ENCODE measurements at regions not wholly inside any gene's neighbourhood (a gene's known extent, or its start where the extent isn't known, plus 50 kb on each side); places are given as distances from the start of the nearest gene placed in this dataset.
A peak's percentile ranks its signal among the peaks of the same experiment; 100 is the strongest.

DNA sequence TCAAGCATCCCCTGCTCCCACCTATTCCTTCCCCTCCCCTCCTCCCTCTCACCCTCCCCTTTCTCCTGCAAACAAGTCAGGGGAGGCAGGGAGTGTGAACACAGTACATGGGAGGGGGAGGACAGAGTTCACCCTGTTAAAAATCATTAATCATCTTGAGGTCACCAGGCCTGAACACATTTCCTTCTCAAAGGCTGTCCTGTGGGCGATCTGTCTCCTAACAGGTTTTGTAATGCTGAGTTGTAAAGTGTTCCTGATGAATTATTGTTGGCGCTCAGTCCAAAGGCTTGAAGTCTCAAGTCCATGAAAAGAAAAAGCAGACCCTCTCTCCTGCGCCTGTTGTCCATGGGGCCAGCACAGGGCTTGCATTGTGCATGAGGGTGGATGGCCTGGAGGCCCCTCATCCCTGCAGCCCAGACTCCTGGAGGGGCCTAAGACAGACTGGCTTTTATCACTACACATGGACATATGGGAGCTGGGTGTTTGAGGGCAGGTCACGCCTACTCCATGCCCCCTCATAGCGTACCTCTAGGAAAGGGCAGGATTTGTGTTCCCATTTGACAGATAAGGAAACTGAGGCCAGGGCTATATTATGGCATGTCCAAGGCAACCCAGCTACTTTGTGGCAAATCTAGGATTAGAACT is 189.1 kb downstream of the RAB28 start:
- Histone ChIP-seq H3K27me3 (ENCODE audit: control insufficient read depth in 3 of 3, insufficient read depth in 3 of 3, low read length in 3 of 3) (no peaks in the 10 kb centered on the region), H3K27ac (ENCODE audit: low read depth in 1 of 3, low read length in 2 of 3) (peak overlapping the region in 1 of 3 donors; percentile 47), H3K36me3 (ENCODE audit: control insufficient read depth in 3 of 3, insufficient read depth in 2 of 3, low read depth in 1 of 3, low read length in 3 of 3) (peaks cover 0 to 5% (median 0%) of the 10 kb centered on the region in 3 donors), H3K4me3 (ENCODE audit: low read depth in 1 of 3, low read length in 3 of 3) (no peak overlapping the region), H3K9me3 (ENCODE audit: control insufficient read depth in 2 of 2, insufficient read depth in 1 of 2, low read depth in 1 of 2, low read length in 1 of 2) (peaks cover 0 to 21% of the 10 kb centered on the region in 2 donors), H3K4me1 (ENCODE audit: control insufficient read depth in 3 of 3, insufficient read depth in 2 of 3, low read depth in 1 of 3, low read length in 2 of 3) (peaks cover 0 to 11% (median 0%) of the 10 kb centered on the region in 3 donors)
- no peak for FAIRE-seq
- WGBS, 3 donors, result 46 to 61% (median 51%) methylated on average over 5 of the region's 5 CpGs
- peak; percentile 58 to 87 for DNase-seq

DNA sequence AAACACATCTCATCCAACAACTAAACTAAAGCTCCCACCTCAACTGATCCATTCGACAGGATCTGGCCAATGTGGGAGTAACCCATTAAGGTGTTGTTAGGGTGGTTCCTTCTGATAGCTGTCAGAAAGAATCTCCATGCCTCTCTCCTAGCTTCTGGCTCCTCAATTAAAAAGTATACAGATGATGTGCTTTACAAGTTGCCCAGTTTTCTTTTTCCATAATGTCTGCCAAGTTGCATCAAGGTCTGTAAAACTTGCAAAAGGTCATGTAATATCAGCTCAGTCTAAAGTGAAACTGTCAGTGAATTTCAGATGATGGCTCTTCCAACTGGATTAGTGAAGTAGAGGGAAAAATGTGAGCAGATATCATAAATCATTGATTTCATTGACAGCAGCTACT is 191.8 kb downstream of the RAB28 start:
- WGBS, 3 donors, result 70 to 80% (median 76%) methylated on average over 1 of the region's 1 CpG
- FAIRE-seq (no peak), DNase-seq (peak in 1 of 2 donors; percentile 15)
- Histone ChIP-seq H3K36me3 (ENCODE audit: control insufficient read depth in 3 of 3, insufficient read depth in 2 of 3, low read depth in 1 of 3, low read length in 3 of 3) (peaks cover 0 to 5% (median 0%) of the 10 kb centered on the region in 3 donors), H3K4me3 (ENCODE audit: low read depth in 1 of 3, low read length in 3 of 3) (no peak overlapping the region), H3K4me1 (ENCODE audit: control insufficient read depth in 3 of 3, insufficient read depth in 2 of 3, low read depth in 1 of 3, low read length in 2 of 3) (peaks cover 0 to 11% (median 0%) of the 10 kb centered on the region in 3 donors), H3K27me3 (ENCODE audit: control insufficient read depth in 3 of 3, insufficient read depth in 3 of 3, low read length in 3 of 3) (no peaks in the 10 kb centered on the region), H3K27ac (ENCODE audit: low read depth in 1 of 3, low read length in 2 of 3) (no peak overlapping the region), H3K9me3 (ENCODE audit: control insufficient read depth in 2 of 2, insufficient read depth in 1 of 2, low read depth in 1 of 2, low read length in 1 of 2) (peaks cover 0 to 19% of the 10 kb centered on the region in 2 donors)

DNA sequence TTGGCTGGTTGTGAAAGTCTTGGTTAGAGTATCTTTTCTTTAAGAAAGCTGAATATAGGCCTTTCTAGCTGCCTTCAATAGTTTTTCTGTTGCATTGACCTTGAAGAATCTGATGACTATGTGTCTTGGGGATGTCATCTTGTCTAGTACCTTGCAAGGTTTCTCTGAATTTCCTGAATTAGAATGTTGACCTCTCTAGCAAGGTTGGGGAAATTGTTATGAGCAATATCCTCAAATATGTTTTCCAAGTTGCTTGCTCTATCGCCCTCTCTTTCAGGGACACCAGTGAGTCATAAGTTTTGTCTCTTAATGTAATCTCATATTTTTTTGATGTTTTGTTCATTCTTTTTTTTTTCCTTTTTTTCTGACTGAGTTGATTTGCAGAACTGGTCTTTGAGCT is 194.7 kb downstream of the RAB28 start:
- WGBS, 3 donors, result 83 to 90% (median 88%) methylated on average over 1 of the region's 1 CpG
- Histone ChIP-seq H3K36me3 (ENCODE audit: control insufficient read depth in 3 of 3, insufficient read depth in 2 of 3, low read depth in 1 of 3, low read length in 3 of 3) (peaks cover 0 to 5% (median 0%) of the 10 kb centered on the region in 3 donors), H3K4me3 (ENCODE audit: low read depth in 1 of 3, low read length in 3 of 3) (no peak overlapping the region)

DNA sequence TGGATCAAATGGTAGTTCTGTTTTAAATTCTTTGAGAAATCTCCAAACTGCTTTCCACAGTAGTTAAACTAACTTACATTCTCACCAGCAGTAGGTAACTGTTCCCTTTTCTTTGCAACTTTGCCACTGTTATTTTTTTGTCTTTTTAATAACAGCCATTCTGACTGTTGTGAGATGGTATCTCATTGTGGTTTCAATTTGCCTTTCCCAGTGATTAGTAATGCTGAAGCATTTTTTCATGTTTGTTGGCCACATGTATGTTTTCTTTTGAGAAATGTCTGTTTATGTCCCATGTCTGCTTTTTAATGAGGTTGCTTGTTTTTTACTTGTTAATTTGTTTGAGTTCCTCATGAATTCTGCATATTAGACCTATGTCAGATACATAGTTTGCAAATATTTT is 198.8 kb downstream of the RAB28 start:
- peaks cover 0 to 2% of the 10 kb centered on the region in 2 donors for H3K9me3 ChIP-seq (ENCODE audit: control insufficient read depth in 2 of 2, insufficient read depth in 1 of 2, low read depth in 1 of 2, low read length in 1 of 2)
- FAIRE-seq, result no peak
- no peak overlapping the region for H3K27ac ChIP-seq (ENCODE audit: low read depth in 1 of 3, low read length in 2 of 3)
- H3K36me3 ChIP-seq (ENCODE audit: control insufficient read depth in 3 of 3, insufficient read depth in 2 of 3, low read depth in 1 of 3, low read length in 3 of 3), result no peaks in the 10 kb centered on the region
- H3K27me3 ChIP-seq (ENCODE audit: control insufficient read depth in 3 of 3, insufficient read depth in 3 of 3, low read length in 3 of 3), result no peaks in the 10 kb centered on the region
- no peak for DNase-seq
- no peak overlapping the region for H3K4me3 ChIP-seq (ENCODE audit: low read depth in 1 of 3, low read length in 3 of 3)
- no peaks in the 10 kb centered on the region for H3K4me1 ChIP-seq (ENCODE audit: control insufficient read depth in 3 of 3, insufficient read depth in 2 of 3, low read depth in 1 of 3, low read length in 2 of 3)

More for the DNA sequence above, 194.7 kb downstream of the RAB28 start:
- Histone ChIP-seq H3K4me1 (ENCODE audit: control insufficient read depth in 3 of 3, insufficient read depth in 2 of 3, low read depth in 1 of 3, low read length in 2 of 3) (no peaks in the 10 kb centered on the region), H3K27ac (ENCODE audit: low read depth in 1 of 3, low read length in 2 of 3) (no peak overlapping the region), H3K9me3 (ENCODE audit: control insufficient read depth in 2 of 2, insufficient read depth in 1 of 2, low read depth in 1 of 2, low read length in 1 of 2) (peaks cover 0 to 12% of the 10 kb centered on the region in 2 donors), H3K27me3 (ENCODE audit: control insufficient read depth in 3 of 3, insufficient read depth in 3 of 3, low read length in 3 of 3) (no peaks in the 10 kb centered on the region)
- FAIRE-seq (no peak), DNase-seq (no peak)

DNA sequence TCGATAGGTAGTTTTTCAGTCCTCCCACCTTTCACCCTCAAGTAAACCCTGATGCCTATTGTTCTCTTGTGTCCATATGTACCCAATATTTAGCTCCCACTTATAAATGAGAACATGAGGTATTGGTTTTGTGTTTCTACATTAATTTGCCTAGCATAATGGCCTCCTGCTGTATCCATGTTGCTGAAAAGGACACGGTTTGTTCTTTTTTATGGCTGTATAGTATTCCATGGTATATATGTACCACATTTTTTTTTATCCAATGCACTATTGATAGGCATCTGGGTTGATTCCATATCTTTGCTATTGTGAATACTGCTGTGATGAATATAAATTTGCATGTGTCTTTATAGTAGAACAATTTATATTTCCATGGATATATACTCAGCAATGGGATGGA is 199.2 kb downstream of the RAB28 start:
- H3K4me3 ChIP-seq (ENCODE audit: low read depth in 1 of 3, low read length in 3 of 3), result no peak overlapping the region
- H3K9me3 ChIP-seq (ENCODE audit: control insufficient read depth in 2 of 2, insufficient read depth in 1 of 2, low read depth in 1 of 2, low read length in 1 of 2), result no peaks in the 10 kb centered on the region
- FAIRE-seq (no peak), DNase-seq (no peak)
- WGBS, 3 donors, result 85 to 93% (median 89%) methylated on average over 2 of the region's 2 CpGs
- H3K27ac ChIP-seq (ENCODE audit: low read depth in 1 of 3, low read length in 2 of 3), result no peak overlapping the region
- H3K36me3 ChIP-seq (ENCODE audit: control insufficient read depth in 3 of 3, insufficient read depth in 2 of 3, low read depth in 1 of 3, low read length in 3 of 3), result no peaks in the 10 kb centered on the region
- no peaks in the 10 kb centered on the region for H3K27me3 ChIP-seq (ENCODE audit: control insufficient read depth in 3 of 3, insufficient read depth in 3 of 3, low read length in 3 of 3)
- no peaks in the 10 kb centered on the region for H3K4me1 ChIP-seq (ENCODE audit: control insufficient read depth in 3 of 3, insufficient read depth in 2 of 3, low read depth in 1 of 3, low read length in 2 of 3)

DNA sequence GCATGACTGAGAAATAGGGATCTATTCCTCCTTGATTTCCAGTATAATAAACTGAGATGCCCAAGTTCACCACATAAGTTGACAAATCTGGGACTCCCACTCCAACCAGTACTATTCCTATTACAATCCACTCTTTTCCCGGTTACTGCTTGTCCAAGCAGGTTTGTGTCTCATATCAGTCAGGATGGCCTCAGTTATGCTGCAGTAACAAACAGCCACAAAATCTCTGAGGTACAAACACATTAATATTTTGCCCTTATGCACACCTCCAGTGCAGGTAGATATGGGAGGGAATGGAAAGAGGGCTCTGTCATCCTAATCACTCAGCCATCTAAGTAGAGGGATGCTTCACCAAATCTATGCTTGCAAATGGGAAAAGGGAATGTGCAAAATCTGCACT is 207.8 kb downstream of the RAB28 start:
- peaks cover 2 to 9% of the 10 kb centered on the region in 2 donors for H3K9me3 ChIP-seq (ENCODE audit: control insufficient read depth in 2 of 2, insufficient read depth in 1 of 2, low read depth in 1 of 2, low read length in 1 of 2)
- DNase-seq (no peak), FAIRE-seq (no peak)

DNA sequence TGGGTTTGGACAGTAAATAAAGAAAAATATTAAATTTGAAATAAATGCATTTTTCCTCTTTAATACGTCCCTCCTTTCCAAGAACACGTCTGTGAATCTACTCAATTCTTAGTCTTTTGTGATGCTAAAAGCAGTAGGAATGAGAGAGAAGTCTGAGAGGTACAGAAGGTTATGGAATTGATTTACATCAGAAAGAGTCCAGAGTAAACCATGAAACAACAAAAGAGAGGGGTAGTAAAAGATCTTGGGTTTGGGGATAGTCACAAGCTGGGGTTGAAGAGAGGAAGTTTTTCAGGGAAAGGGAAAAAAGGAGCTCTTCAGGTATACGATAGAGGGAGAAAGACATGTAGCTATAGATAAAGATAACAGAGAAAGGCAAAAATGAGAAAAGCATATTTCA is 215.4 kb downstream of the RAB28 start:
- no peaks in the 10 kb centered on the region for H3K27me3 ChIP-seq (ENCODE audit: control insufficient read depth in 3 of 3, insufficient read depth in 3 of 3, low read length in 3 of 3)
- DNase-seq (no peak), FAIRE-seq (no peak)
- H3K9me3 ChIP-seq (ENCODE audit: control insufficient read depth in 2 of 2, insufficient read depth in 1 of 2, low read depth in 1 of 2, low read length in 1 of 2), result no peaks in the 10 kb centered on the region
- WGBS, 3 donors, result 79 to 90% (median 89%) methylated on average over 3 of the region's 3 CpGs
- H3K36me3 ChIP-seq (ENCODE audit: control insufficient read depth in 3 of 3, insufficient read depth in 2 of 3, low read depth in 1 of 3, low read length in 3 of 3), result no peaks in the 10 kb centered on the region
- no peaks in the 10 kb centered on the region for H3K4me1 ChIP-seq (ENCODE audit: control insufficient read depth in 3 of 3, insufficient read depth in 2 of 3, low read depth in 1 of 3, low read length in 2 of 3)
- no peak overlapping the region for H3K27ac ChIP-seq (ENCODE audit: low read depth in 1 of 3, low read length in 2 of 3)
- H3K4me3 ChIP-seq (ENCODE audit: low read depth in 1 of 3, low read length in 3 of 3), result no peak overlapping the region

More for the DNA sequence above, 207.8 kb downstream of the RAB28 start:
- H3K36me3 ChIP-seq (ENCODE audit: control insufficient read depth in 3 of 3, insufficient read depth in 2 of 3, low read depth in 1 of 3, low read length in 3 of 3), result no peaks in the 10 kb centered on the region
- no peaks in the 10 kb centered on the region for H3K27me3 ChIP-seq (ENCODE audit: control insufficient read depth in 3 of 3, insufficient read depth in 3 of 3, low read length in 3 of 3)
- H3K4me3 ChIP-seq (ENCODE audit: low read depth in 1 of 3, low read length in 3 of 3), result no peak overlapping the region
- WGBS, 3 donors, result 90 to 100% (median 98%) methylated on average over 1 of the region's 1 CpG
- no peaks in the 10 kb centered on the region for H3K4me1 ChIP-seq (ENCODE audit: control insufficient read depth in 3 of 3, insufficient read depth in 2 of 3, low read depth in 1 of 3, low read length in 2 of 3)
- no peak overlapping the region for H3K27ac ChIP-seq (ENCODE audit: low read depth in 1 of 3, low read length in 2 of 3)

DNA sequence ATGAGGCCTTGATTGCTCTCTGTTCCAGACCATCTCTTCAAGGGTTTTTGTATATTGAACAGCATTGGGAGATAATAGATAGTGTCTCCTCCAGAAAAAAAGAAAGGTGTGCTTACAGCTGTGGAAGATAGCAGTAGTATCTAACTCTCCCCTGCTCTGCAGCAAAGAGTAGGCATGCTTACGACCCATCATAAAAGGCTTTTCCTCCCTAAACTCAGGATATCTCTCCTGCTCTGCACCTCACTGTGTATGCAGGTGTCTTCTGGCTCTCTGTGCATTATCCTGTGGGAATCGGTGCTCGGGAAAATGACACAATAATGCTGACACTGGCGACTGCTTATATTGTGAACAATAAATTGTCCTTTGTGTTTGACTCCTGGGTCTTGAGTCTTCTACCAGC is 216.0 kb downstream of the RAB28 start:
- FAIRE-seq, result no peak
- no peak for DNase-seq
- no peaks in the 10 kb centered on the region for H3K36me3 ChIP-seq (ENCODE audit: control insufficient read depth in 3 of 3, insufficient read depth in 2 of 3, low read depth in 1 of 3, low read length in 3 of 3)
- H3K4me3 ChIP-seq (ENCODE audit: low read depth in 1 of 3, low read length in 3 of 3), result no peak overlapping the region
- H3K9me3 ChIP-seq (ENCODE audit: control insufficient read depth in 2 of 2, insufficient read depth in 1 of 2, low read depth in 1 of 2, low read length in 1 of 2), result no peaks in the 10 kb centered on the region
- WGBS, 3 donors, result 79 to 85% (median 83%) methylated on average over 4 of the region's 4 CpGs
- H3K4me1 ChIP-seq (ENCODE audit: control insufficient read depth in 3 of 3, insufficient read depth in 2 of 3, low read depth in 1 of 3, low read length in 2 of 3), result no peaks in the 10 kb centered on the region
- H3K27me3 ChIP-seq (ENCODE audit: control insufficient read depth in 3 of 3, insufficient read depth in 3 of 3, low read length in 3 of 3), result no peaks in the 10 kb centered on the region
- no peak overlapping the region for H3K27ac ChIP-seq (ENCODE audit: low read depth in 1 of 3, low read length in 2 of 3)

DNA sequence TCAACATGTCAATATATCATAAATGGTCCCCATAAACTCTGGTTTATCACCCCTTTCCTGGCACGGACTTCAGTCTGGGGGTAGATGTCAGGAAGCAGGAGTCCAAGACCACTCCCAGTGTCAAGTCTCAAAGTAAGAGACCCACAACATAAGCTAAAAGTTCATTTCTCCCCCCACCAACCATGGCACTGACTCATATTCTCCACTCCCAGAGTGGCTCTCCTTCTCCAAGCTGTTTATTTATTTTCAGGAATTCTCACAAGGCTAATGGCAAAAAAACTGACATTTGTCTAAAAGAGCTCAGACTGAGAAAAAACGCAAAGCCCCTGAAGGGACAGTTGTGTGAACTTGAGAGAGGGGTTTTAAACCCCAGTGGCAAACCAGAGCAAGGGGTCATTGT is 217.0 kb downstream of the RAB28 start:
- DNase-seq, result no peak
- Histone ChIP-seq H3K9me3 (ENCODE audit: control insufficient read depth in 2 of 2, insufficient read depth in 1 of 2, low read depth in 1 of 2, low read length in 1 of 2) (no peaks in the 10 kb centered on the region), H3K27ac (ENCODE audit: low read depth in 1 of 3, low read length in 2 of 3) (no peak overlapping the region), H3K27me3 (ENCODE audit: control insufficient read depth in 3 of 3, insufficient read depth in 3 of 3, low read length in 3 of 3) (no peaks in the 10 kb centered on the region), H3K36me3 (ENCODE audit: control insufficient read depth in 3 of 3, insufficient read depth in 2 of 3, low read depth in 1 of 3, low read length in 3 of 3) (no peaks in the 10 kb centered on the region), H3K4me3 (ENCODE audit: low read depth in 1 of 3, low read length in 3 of 3) (no peak overlapping the region), H3K4me1 (ENCODE audit: control insufficient read depth in 3 of 3, insufficient read depth in 2 of 3, low read depth in 1 of 3, low read length in 2 of 3) (no peaks in the 10 kb centered on the region)
- FAIRE-seq, result no peak
- WGBS, 3 donors, result 54 to 70% (median 55%) methylated on average over 2 of the region's 2 CpGs

Data from small intestine (tissue), 7 donors.